Epithelial cell of esophagus (primary cell): ENCODE measurements at regions not wholly inside any gene's neighbourhood (a gene's known extent, or its start where the extent isn't known, plus 50 kb on each side); places are given as distances from the start of the nearest gene placed in this dataset.

Source experiments
- DNase-seq: peaks from one replicate; pipeline ENCODE4 v3.0.0; 2010; ENCODE audit warnings: low read depth
- H3K4me3 ChIP-seq: 2 replicates; pipeline ENCODE4 v1.5.1; 2011; ENCODE audit warnings: mild to moderate bottlenecking, low read length, control low read depth
- TF ChIP-seq, protein P1 (sequence below): IDR thresholded peaks from 2 replicates; pipeline ENCODE4 v1.5.1; 2011; ENCODE audit warnings: low read depth, mild to moderate bottlenecking, low read length, control low read depth, inconsistent platforms; ENCODE audit not compliant: insufficient read depth; ENCODE audit errors: missing control alignments

DNA sequence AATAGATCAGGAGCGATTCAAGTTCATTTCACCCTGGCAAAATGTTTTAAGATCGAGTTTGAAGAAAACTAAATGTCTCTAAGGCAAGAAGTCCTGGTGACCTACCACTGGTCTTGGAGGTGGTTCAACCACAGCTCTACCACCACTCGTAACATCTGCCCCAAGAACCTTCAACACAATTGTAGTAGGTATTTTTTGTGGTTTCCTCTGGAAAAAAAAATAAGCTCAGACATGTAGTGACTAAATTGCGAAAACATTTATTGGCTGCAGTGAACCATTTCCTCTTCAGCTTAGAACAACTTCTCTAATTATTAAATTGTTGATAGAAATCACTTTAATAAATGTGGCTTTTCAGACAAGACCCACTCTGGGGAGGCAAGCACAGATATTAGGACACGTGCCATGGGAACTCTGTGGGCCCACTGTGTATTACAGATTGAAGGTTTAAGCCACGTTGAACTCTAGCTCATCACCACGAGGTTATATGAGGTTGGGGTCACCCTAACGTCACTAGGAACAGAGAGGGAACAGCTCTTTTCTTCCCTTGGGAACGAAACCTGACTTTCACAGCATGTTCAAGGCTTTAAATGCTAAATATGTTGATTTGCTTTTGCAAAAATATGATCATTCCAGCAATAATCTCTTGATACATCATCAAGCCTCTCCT, 142.9 kb downstream of the HSD17B3 start:
- H3K4me3 ChIP-seq: no peak overlapping the region
- TF ChIP-seq, protein P1, sequence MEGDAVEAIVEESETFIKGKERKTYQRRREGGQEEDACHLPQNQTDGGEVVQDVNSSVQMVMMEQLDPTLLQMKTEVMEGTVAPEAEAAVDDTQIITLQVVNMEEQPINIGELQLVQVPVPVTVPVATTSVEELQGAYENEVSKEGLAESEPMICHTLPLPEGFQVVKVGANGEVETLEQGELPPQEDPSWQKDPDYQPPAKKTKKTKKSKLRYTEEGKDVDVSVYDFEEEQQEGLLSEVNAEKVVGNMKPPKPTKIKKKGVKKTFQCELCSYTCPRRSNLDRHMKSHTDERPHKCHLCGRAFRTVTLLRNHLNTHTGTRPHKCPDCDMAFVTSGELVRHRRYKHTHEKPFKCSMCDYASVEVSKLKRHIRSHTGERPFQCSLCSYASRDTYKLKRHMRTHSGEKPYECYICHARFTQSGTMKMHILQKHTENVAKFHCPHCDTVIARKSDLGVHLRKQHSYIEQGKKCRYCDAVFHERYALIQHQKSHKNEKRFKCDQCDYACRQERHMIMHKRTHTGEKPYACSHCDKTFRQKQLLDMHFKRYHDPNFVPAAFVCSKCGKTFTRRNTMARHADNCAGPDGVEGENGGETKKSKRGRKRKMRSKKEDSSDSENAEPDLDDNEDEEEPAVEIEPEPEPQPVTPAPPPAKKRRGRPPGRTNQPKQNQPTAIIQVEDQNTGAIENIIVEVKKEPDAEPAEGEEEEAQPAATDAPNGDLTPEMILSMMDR: no peak
- no peak for DNase-seq

DNA sequence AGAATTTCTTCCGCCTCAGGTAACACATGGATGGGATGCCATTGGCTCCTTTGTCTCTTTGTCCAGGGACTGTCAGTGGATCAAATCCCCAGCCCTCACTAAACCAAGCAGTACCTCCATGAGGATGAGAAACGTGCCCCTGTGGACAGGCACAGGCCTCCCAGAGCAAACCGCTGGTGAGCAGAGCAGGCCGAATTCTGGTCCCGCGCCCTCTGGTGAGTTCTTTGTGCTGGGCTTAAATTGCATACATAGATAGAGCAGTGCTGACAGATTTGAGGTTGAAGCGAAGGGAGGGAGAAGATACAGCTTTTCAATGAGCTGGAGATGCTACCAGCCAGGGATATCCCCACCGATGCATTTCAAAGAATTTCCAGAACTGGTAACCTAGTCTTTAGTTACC, 143.8 kb downstream of the HSD17B3 start:
- no peak overlapping the region for H3K4me3 ChIP-seq
- TF ChIP-seq, protein P1: no peak
- DNase-seq: no peak

DNA sequence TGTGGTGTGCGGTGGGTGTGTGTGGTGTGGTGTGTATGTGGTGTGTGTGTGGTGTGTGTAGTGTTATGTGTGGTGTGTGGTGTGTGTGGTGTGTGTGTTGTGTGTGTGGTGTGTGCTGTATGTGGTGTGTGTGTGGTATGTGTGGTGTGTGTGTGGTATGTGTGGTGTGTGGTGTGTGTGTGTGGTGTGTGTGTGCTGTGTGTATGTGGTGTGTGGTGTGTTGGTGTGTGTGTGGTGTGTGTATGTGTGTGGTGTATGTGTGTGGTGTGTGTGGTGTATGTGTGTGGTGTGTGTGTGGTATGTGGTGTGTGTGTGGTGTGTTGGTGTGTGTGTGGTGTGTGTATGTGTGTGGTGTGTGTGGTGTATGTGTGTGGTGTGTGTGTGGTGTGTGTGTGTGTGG, 144.3 kb downstream of the HSD17B3 start:
- TF ChIP-seq, protein P1: no peak
- no peak for DNase-seq
- H3K4me3 ChIP-seq: no peak overlapping the region

DNA sequence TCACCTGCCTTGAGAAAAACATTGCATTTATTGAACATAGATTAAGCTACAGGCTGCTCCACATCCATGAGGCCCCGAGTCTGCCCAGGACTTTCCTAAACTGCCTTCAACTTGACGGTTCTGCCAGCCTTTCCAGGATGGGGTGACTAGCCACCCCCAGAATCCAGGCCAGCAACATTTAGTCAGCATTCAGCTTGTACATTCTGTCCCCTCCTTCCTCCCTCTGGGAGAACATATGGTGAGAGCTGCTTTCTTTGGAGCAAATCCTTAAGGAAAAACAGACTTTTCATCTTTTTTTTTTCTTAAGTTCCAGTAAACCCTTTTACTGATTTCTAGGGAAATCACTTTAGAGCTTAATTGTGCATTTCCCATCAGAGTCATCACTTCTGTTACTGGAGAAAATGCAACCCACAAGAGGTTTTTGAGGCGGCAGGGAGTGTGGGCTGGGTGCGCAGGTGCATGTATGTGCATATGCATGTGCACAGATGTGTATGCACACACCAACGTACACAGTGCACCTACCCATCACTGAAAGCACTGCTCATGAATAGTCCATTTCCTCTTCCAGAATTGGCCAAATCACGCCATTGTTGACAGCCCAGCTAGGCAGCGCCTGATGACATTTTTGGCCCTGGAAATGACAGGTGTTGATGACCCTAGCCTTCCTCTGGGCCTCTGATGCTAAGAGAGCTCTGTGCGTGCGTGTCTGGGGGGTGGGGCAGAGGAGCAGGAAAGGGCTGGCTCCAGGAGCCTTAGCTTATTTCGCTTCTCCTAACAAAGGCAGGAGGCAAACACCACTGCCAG, 145.6 kb downstream of the HSD17B3 start:
- H3K4me3 ChIP-seq: no peak overlapping the region
- TF ChIP-seq, protein P1: no peak
- no peak for DNase-seq

DNA sequence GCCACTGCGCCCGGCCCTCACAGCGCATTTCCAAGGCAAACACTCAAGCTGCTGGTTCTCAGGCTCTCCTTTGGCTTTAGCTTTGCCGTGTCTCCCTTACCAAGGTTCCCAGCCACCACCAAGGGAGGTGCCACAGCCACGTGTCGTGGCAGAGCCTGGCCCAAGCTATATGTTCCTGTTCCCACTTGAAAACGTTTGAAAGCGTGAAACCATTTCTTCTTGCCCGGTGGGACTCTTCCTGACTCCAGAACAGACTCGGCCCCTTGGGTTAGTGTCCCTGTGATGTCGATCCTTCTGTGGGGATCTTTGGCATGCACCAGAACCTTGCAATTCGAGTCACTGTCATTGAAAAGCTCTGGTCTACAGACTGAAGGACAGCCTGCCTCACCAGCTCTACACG, 147.9 kb downstream of the HSD17B3 start:
- TF ChIP-seq, protein P1: no peak

DNA sequence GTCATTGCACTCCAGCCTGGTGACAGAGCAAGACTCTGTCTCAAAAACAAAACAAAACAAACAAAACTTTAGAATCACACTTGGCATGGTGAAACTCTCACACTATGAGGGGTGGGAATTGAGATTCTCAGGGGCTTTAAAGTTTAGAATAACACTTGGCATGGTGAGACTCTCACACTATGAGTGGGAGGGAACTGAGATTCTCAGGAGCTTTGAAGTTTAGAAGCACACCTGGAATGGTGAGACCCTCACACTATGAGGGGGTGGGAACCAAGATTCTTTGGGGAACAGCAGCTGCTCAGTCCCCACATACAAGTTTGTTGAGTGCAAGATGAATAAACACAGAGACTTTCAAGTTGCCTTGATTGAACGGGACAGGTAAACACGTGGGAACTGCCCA, 149.4 kb downstream of the HSD17B3 start:
- TF ChIP-seq, protein P1: no peak
- no peak for DNase-seq
- no peak overlapping the region for H3K4me3 ChIP-seq

More for the DNA sequence above, 147.9 kb downstream of the HSD17B3 start:
- DNase-seq: no peak
- H3K4me3 ChIP-seq: no peak overlapping the region
